GM23248 (cell line): ENCODE measurements at regions not wholly inside any gene's neighbourhood (a gene's known extent, or its start where the extent isn't known, plus 50 kb on each side); places are given as distances from the start of the nearest gene placed in this dataset.

Experiments
- EZH2 ChIP-seq: fragments of 200-600 bp; sonication (generic); IDR thresholded peaks from 2 replicates; pipeline ENCODE4 v1.6.1; 2018; ENCODE audit warnings: antibody characterized with exemption, mild to moderate bottlenecking; ENCODE audit not compliant: insufficient read depth, poor library complexity, severe bottlenecking
- EZH2phosphoT487 ChIP-seq: fragments of 200-600 bp; sonication (generic); IDR thresholded peaks from 2 replicates; pipeline ENCODE4 v1.6.1; 2018; ENCODE audit warnings: antibody characterized with exemption, moderate library complexity, mild to moderate bottlenecking, low read depth; ENCODE audit not compliant: insufficient read depth

DNA sequence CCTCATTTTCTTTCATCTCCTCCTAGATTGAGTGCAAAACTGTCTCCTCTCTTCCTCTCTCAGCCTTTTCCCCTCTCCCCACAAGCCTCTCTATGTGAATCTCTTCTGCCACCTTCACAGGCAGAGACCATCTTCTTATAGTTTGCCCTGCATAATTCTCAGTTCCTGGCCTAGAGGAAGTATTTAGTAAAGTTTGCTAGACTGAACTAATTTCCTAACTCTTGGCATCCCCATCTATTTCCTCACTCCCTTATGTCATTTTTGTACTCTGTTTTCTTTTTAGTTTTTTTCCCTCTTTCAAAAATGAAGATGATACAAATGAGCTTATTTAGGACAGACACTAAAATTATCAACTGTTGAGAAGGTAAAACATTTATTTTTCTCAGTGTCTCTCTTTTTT lies 66.0 kb downstream of the XCL2 start:
- TF ChIP-seq EZH2 (no peak), EZH2phosphoT487 (no peak)
